IMR-90 (cell line): ENCODE measurements at regions not wholly inside any gene's neighbourhood (a gene's known extent, or its start where the extent isn't known, plus 50 kb on each side); places are given as distances from the start of the nearest gene placed in this dataset.

Source experiments
- ATAC-seq: fragments of 200-7000 bp; cut with Tn5 transposase; 2 replicates; pipeline ENCODE4 v1.9.1; 2020; ENCODE audit warnings: low read depth, mild to moderate bottlenecking, moderate library complexity
- BruUV-seq: library from RNA; stranded (reverse); fragments of 400-500 nt; replicated peaks from 2 replicates; lab custom pipeline; 2021; lab: Mats Ljungman, UMichigan
- CTCF ChIA-PET: fragments of 300-600 bp; formaldehyde crosslinking; extraction: SDS; loops from one replicate; lab custom pipeline; 2021; ENCODE audit warnings: antibody characterized with exemption; lab: Yijun Ruan, JAX
- POLR2A ChIA-PET: fragments of 300-600 bp; sonication (Branson Sonifier 250); formaldehyde crosslinking; loops from one replicate; lab custom pipeline; 2022; ENCODE audit warnings: antibody characterized with exemption; ENCODE audit not compliant: unreplicated experiment; lab: Charles Lee
- DNase-seq: peaks from one replicate; pipeline ENCODE4 v3.0.0; 2013
- H2AFZ ChIP-seq: replicated peaks from 2 replicates; pipeline ENCODE3; 2013; ENCODE audit warnings: low read length, mild to moderate bottlenecking; ENCODE audit not compliant: poor library complexity
- H2AK5ac ChIP-seq: 2 replicates; pipeline ENCODE4 v1.6.1; 2013; ENCODE audit warnings: low read depth, low read length, inconsistent platforms
- H2AK9ac ChIP-seq: replicated peaks from 2 replicates; pipeline ENCODE3; 2013; ENCODE audit warnings: mild to moderate bottlenecking, low read depth, low read length, moderate library complexity; ENCODE audit not compliant: poor library complexity
- H2BK120ac ChIP-seq: 2 replicates; pipeline ENCODE4 v1.6.1; 2013; ENCODE audit warnings: low read depth, low read length, inconsistent platforms
- H2BK15ac ChIP-seq: 3 replicates; pipeline ENCODE4 v1.6.1; 2013; ENCODE audit warnings: low read depth, low read length, inconsistent platforms
- H2BK20ac ChIP-seq: 2 replicates; pipeline ENCODE4 v1.6.1; 2013; ENCODE audit warnings: low read depth, mild to moderate bottlenecking, inconsistent platforms, low read length, moderate library complexity
- H2BK5ac ChIP-seq: 2 replicates; pipeline ENCODE4 v1.6.1; 2013; ENCODE audit warnings: mild to moderate bottlenecking, low read depth, low read length, inconsistent platforms; ENCODE audit not compliant: poor library complexity, severe bottlenecking
- H3K14ac ChIP-seq: replicated peaks from 2 replicates; pipeline ENCODE4 v1.6.1; 2013; ENCODE audit warnings: low read depth, low read length, inconsistent platforms
- H3K18ac ChIP-seq: 2 replicates; pipeline ENCODE4 v1.6.1; 2013; ENCODE audit warnings: low read depth, low read length, control low read depth
- H3K23ac ChIP-seq: 2 replicates; pipeline ENCODE4 v1.6.1; 2013; ENCODE audit warnings: low read depth, low read length, inconsistent platforms
- H3K27ac ChIP-seq: 2 replicates; pipeline ENCODE4 v1.5.1; 2013; ENCODE audit warnings: mild to moderate bottlenecking, control low read depth, low read length; ENCODE audit not compliant: insufficient read depth
- H3K27me3 ChIP-seq: 2 replicates; pipeline ENCODE4 v1.6.1; 2013; ENCODE audit warnings: low read length; ENCODE audit not compliant: control insufficient read depth, insufficient read depth
- H3K36me3 ChIP-seq: 2 replicates; pipeline ENCODE4 v1.6.1; 2013; ENCODE audit warnings: low read length, mixed read lengths; ENCODE audit not compliant: control insufficient read depth, insufficient read depth
- H3K4ac ChIP-seq: 2 replicates; pipeline ENCODE4 v1.6.1; 2013; ENCODE audit warnings: low read depth, low read length, inconsistent platforms
- H3K4me1 ChIP-seq: 2 replicates; pipeline ENCODE4 v1.6.1; 2013; ENCODE audit warnings: low read length, mixed read lengths; ENCODE audit not compliant: control insufficient read depth, insufficient read depth
- H3K4me2 ChIP-seq: 2 replicates; pipeline ENCODE4 v1.6.1; 2013; ENCODE audit warnings: low read depth, mild to moderate bottlenecking, control low read depth, low read length, moderate library complexity
- H3K4me3 ChIP-seq: 2 replicates; pipeline ENCODE4 v1.5.1; 2013; ENCODE audit warnings: low read depth, mild to moderate bottlenecking, control low read depth, low read length, moderate library complexity; ENCODE audit not compliant: insufficient read depth
- H3K56ac ChIP-seq: 2 replicates; pipeline ENCODE4 v1.6.1; 2013; ENCODE audit warnings: low read length, inconsistent platforms; ENCODE audit not compliant: insufficient read depth; ENCODE audit errors: extremely low read depth
- H3K79me1 ChIP-seq, 2 experiments: 2 replicates each; pipeline ENCODE4 v1.6.1; 2013; ENCODE audit warnings: low read length in 2 of 2, inconsistent platforms in 1 of 2, low read depth in 1 of 2
- H3K9ac ChIP-seq: 2 replicates; pipeline ENCODE4 v1.6.1; 2013; ENCODE audit warnings: low read depth, low read length, control low read depth
- H3K9me1 ChIP-seq: 2 replicates; pipeline ENCODE4 v1.6.1; 2013; ENCODE audit warnings: low read length, inconsistent platforms; ENCODE audit not compliant: insufficient read depth
- H3K9me3 ChIP-seq: 2 replicates; pipeline ENCODE4 v1.6.1; 2013; ENCODE audit warnings: low read length; ENCODE audit not compliant: control insufficient read depth, insufficient read depth
- H4K20me1 ChIP-seq: 2 replicates; pipeline ENCODE4 v1.6.1; 2013; ENCODE audit warnings: low read length, inconsistent platforms; ENCODE audit not compliant: insufficient read depth
- H4K5ac ChIP-seq: 2 replicates; pipeline ENCODE4 v1.6.1; 2013; ENCODE audit warnings: mild to moderate bottlenecking, low read depth, low read length, control low read depth
- H4K8ac ChIP-seq, 2 experiments: 2 replicates each; pipeline ENCODE4 v1.6.1; 2013; ENCODE audit warnings: low read depth in 2 of 2, low read length in 2 of 2, control low read depth in 1 of 2, inconsistent platforms in 1 of 2
- H4K91ac ChIP-seq: 2 replicates; pipeline ENCODE4 v1.6.1; 2013; ENCODE audit warnings: low read depth, low read length, inconsistent platforms; ENCODE audit not compliant: insufficient read depth
- BHLHE40 ChIP-seq: fragments of 150-350 bp; IDR thresholded peaks from 2 replicates; pipeline ENCODE4 v1.6.1; 2016; ENCODE audit warnings: mild to moderate bottlenecking, low read depth, low read length
- CEBPB ChIP-seq: IDR thresholded peaks from 2 replicates; pipeline ENCODE4 v1.6.1; 2012; ENCODE audit warnings: low read depth, low read length, improper control_type of control experiment
- CHD1 ChIP-seq: IDR thresholded peaks from 2 replicates; pipeline ENCODE4 v1.6.1; 2012; ENCODE audit warnings: low read depth, low read length, improper control_type of control experiment
- FOS ChIP-seq: fragments of 150-350 bp; IDR thresholded peaks from 2 replicates; pipeline ENCODE4 v1.6.1; 2016; ENCODE audit warnings: low read depth, low read length
- NFE2L2 ChIP-seq: fragments of 150-350 bp; IDR thresholded peaks from 2 replicates; pipeline ENCODE4 v1.6.1; 2016; ENCODE audit warnings: low read depth, mild to moderate bottlenecking, low read length
- POLR2A ChIP-seq: IDR thresholded peaks from 2 replicates; pipeline ENCODE4 v1.6.1; 2012; ENCODE audit warnings: mild to moderate bottlenecking, low read depth, low read length
- USF2 ChIP-seq: fragments of 150-350 bp; IDR thresholded peaks from 2 replicates; pipeline ENCODE4 v1.6.1; 2017; ENCODE audit warnings: mild to moderate bottlenecking, antibody characterized with exemption, low read length, low read depth
- WGBS, 2 experiments: methylation state at CpG; one replicate each; pipeline versions ENCODE4 v1.1.5 to v1.1.7; 2013; ENCODE audit warnings: missing lambda C conversion rate in 2 of 2; ENCODE audit not compliant: insufficient read length in 1 of 2; ENCODE audit errors: extremely low coverage in 2 of 2; 5-methylcytosine and 5-hydroxymethylcytosine counted together
- dilution Hi-C: fragments of 300-500 bp; cut with HindIII; formaldehyde crosslinking; loops from one replicate; pipeline ENCODE4 v1.14.3; 2018; ENCODE audit warnings: low sequenced_read_pairs; ENCODE audit not compliant: unreplicated experiment
- in situ Hi-C: fragments of 300-500 bp; cut with MboI; formaldehyde crosslinking; loops from 3 replicates; pipeline ENCODE4 v1.14.3; 2019; ENCODE audit warnings: low sequenced_read_pairs, inconsistent platforms, mixed read lengths
- intact Hi-C: fragments of 100-400 bp; cut with micrococcal nuclease; formaldehyde crosslinking; loops from 2 replicates; pipeline ENCODE4 v1.10.0; 2022
- TF ChIP-seq, protein P1 (sequence below): conservative IDR thresholded peaks from 2 replicates; pipeline ENCODE4 v1.5.1; 2012; ENCODE audit warnings: mild to moderate bottlenecking, low read depth, low read length, improper control_type of control experiment

- Histone ChIP-seq H3K56ac (no peak overlapping the region), H3K79me1 (no peaks in the 10 kb centered on the region), H3K4me3 (no peak overlapping the region), H3K9ac (no peak overlapping the region), H3K9me3 (no peaks in the 10 kb centered on the region), H3K14ac (no peak overlapping the region), H3K27ac (no peak overlapping the region), H2AK9ac (no peak overlapping the region), H2BK20ac (no peak overlapping the region), H3K27me3 (no peaks in the 10 kb centered on the region; the same call in 1 of the 2 replicates), H4K5ac (no peak overlapping the region), H3K18ac (no peak overlapping the region), H2AFZ (no peak overlapping the region), H3K36me3 (no peaks in the 10 kb centered on the region), H3K4me2 (no peak overlapping the region), H2BK15ac (no peak overlapping the region), H4K8ac (no peak overlapping the region), H2BK120ac (no peak overlapping the region), H3K4ac (no peak overlapping the region), H4K20me1 (no peaks in the 10 kb centered on the region), H4K91ac (no peak overlapping the region), H3K4me1 (no peaks in the 10 kb centered on the region), H3K9me1 (no peaks in the 10 kb centered on the region), H2AK5ac (no peak overlapping the region), H2BK5ac (no peak overlapping the region), H3K23ac (no peak overlapping the region)
- WGBS, 2 experiments = 29% methylated on average over 1 of the region's 6 CpGs; no CpG with 5 or more reads in 1 of the 2 experiments
- no TSS peak for BruUV-seq
- TF ChIP-seq USF2 (no peak), CHD1 (no peak), NFE2L2 (no peak), CEBPB (no peak), FOS (no peak), POLR2A (no peak), BHLHE40 (no peak)
- TF ChIP-seq, protein P1, sequence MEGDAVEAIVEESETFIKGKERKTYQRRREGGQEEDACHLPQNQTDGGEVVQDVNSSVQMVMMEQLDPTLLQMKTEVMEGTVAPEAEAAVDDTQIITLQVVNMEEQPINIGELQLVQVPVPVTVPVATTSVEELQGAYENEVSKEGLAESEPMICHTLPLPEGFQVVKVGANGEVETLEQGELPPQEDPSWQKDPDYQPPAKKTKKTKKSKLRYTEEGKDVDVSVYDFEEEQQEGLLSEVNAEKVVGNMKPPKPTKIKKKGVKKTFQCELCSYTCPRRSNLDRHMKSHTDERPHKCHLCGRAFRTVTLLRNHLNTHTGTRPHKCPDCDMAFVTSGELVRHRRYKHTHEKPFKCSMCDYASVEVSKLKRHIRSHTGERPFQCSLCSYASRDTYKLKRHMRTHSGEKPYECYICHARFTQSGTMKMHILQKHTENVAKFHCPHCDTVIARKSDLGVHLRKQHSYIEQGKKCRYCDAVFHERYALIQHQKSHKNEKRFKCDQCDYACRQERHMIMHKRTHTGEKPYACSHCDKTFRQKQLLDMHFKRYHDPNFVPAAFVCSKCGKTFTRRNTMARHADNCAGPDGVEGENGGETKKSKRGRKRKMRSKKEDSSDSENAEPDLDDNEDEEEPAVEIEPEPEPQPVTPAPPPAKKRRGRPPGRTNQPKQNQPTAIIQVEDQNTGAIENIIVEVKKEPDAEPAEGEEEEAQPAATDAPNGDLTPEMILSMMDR = no peak
- intact Hi-C loops (no loop called here), in situ Hi-C loops (no loop called here), dilution Hi-C loops (no loop called here)
- CTCF ChIA-PET = no interaction called here
- POLR2A ChIA-PET = no interaction called here
- no peak for DNase-seq
- no peak for ATAC-seq
Measured at GRCh38 chr1:220327106-220327505, 54.9 kb upstream of the RAB3GAP2 start.
